Uterus (tissue), 2 donors: ENCODE measurements at regions not wholly inside any gene's neighbourhood (a gene's known extent, or its start where the extent isn't known, plus 50 kb on each side); places are given as distances from the start of the nearest gene placed in this dataset.
"Not testable (repeated sequence)": the region's sequence is repeated elsewhere in the genome, so short reads cannot be mapped to it uniquely, and the experiment has no call there.

Experiments
- CTCF ChIP-seq, 4 experiments: fragments of 200-600 bp in 2 of 4; fragments of 450-650 bp in 2 of 4; sonication (generic) in 2 of 4; IDR thresholded peaks; one replicate each; pipeline ENCODE4 v1.5.1; 2016 to 2019; ENCODE audit warnings: antibody characterized with exemption in 4 of 4, mild to moderate bottlenecking in 2 of 4, moderate library complexity in 1 of 4
- POLR2A ChIP-seq, 2 donors: fragments of 450-650 bp; IDR thresholded peaks; one replicate each; pipeline ENCODE4 v1.6.1; 2016; ENCODE audit warnings: antibody characterized with exemption in 2 of 2, mild to moderate bottlenecking in 1 of 2, moderate library complexity in 1 of 2

GRCh38 chr4:127478271-127478670 is 154.5 kb upstream of the INTU start:
- not testable (repeated sequence) for TF ChIP-seq POLR2A, CTCF (IDR thresholded peaks at IDR 0.05)
